PC-9 (cell line): ENCODE measurements at regions not wholly inside any gene's neighbourhood (a gene's known extent, or its start where the extent isn't known, plus 50 kb on each side); places are given as distances from the start of the nearest gene placed in this dataset.

Experiments
- EZH2 ChIP-seq: fragments of 200-600 bp; sonication (generic); IDR thresholded peaks from 2 replicates; pipeline ENCODE4 v1.8.0; 2017; ENCODE audit warnings: antibody characterized with exemption, low read depth
- TF ChIP-seq, protein P1 (sequence below): fragments of 200-600 bp; sonication (generic); conservative IDR thresholded peaks from 2 replicates; pipeline ENCODE4 v1.6.1; 2017; ENCODE audit warnings: mixed run types, antibody characterized with exemption, mild to moderate bottlenecking, moderate library complexity

DNA sequence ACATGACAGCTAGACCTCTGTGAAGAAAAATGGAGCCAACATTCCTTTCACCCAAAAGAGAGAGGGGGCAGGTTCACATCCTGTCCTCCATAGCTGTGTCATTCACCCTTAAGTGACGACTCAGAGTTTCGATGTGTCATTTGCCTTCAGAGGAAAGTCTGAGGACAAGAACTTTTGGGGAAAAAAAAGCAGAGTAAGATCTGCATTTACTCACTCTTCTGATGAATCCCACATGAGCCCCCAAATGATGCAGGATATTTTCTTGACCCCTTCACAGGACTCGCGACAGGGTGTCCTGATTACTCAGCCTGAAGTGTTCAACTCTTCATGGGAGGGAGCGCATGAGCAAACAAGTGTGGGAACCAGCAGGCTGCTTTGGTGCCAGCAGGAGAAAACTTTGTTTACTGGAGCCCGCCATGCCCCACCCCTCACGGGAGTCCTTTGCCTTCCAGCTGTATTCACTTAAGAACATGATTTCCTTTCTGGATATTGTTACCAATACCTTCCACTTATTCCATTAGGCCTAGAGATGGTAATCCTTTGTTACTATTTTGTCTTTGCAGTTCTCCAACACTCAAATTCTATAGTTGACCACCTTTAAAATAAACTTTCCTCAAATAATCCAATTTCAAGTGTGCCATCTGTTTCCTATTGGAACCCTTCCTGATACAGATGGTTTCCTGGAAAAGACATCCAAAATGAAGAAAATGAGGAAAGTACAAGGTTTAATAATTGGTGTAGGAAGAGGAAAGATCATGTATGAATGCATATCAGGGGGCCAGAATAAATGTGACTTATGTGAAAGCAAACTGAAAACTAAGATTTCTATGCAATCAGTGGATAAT is 729.8 kb downstream of the FAM181B start:
- TF ChIP-seq EZH2, result no peak
- TF ChIP-seq, protein P1, sequence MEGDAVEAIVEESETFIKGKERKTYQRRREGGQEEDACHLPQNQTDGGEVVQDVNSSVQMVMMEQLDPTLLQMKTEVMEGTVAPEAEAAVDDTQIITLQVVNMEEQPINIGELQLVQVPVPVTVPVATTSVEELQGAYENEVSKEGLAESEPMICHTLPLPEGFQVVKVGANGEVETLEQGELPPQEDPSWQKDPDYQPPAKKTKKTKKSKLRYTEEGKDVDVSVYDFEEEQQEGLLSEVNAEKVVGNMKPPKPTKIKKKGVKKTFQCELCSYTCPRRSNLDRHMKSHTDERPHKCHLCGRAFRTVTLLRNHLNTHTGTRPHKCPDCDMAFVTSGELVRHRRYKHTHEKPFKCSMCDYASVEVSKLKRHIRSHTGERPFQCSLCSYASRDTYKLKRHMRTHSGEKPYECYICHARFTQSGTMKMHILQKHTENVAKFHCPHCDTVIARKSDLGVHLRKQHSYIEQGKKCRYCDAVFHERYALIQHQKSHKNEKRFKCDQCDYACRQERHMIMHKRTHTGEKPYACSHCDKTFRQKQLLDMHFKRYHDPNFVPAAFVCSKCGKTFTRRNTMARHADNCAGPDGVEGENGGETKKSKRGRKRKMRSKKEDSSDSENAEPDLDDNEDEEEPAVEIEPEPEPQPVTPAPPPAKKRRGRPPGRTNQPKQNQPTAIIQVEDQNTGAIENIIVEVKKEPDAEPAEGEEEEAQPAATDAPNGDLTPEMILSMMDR, result no peak
